DMS 273 treated with DMSO at 0.1 percent for 48 hours (cell line): ENCODE measurements at regions not wholly inside any gene's neighbourhood (a gene's known extent, or its start where the extent isn't known, plus 50 kb on each side); places are given as distances from the start of the nearest gene placed in this dataset.

Experiments used
- DNase-seq: peaks from one replicate; lab custom pipeline; 2025; lab: John Stamatoyannopoulos, UW

- DNase-seq = no peak
These were observed 781.4 kb downstream of the PCDH18 start for GRCh38 chr4:136750897-136751296.

- no peak for DNase-seq
These were observed 782.3 kb downstream of the PCDH18 start for GRCh38 chr4:136749989-136750388.

GRCh38 chr4:136748773-136749172, 783.5 kb downstream of the PCDH18 start:
- DNase-seq = no peak

GRCh38 chr4:136748165-136748564, 784.1 kb downstream of the PCDH18 start:
- no peak for DNase-seq

GRCh38 chr4:136743238-136743637, 789.1 kb downstream of the PCDH18 start:
- no peak for DNase-seq

GRCh38 chr4:136742333-136742732, 790.0 kb downstream of the PCDH18 start:
- DNase-seq = no peak

GRCh38 chr4:136741468-136741867, 790.8 kb downstream of the PCDH18 start:
- no peak for DNase-seq

GRCh38 chr4:136740326-136740725, 792.0 kb downstream of the PCDH18 start:
- DNase-seq = no peak

- no peak for DNase-seq
These were observed 795.2 kb downstream of the PCDH18 start for GRCh38 chr4:136737066-136737465.

GRCh38 chr4:136731025-136731424, 801.3 kb downstream of the PCDH18 start:
- no peak for DNase-seq

GRCh38 chr4:136725286-136726081, 806.8 kb downstream of the PCDH18 start:
- no peak for DNase-seq

GRCh38 chr4:136713140-136713539, 819.2 kb downstream of the PCDH18 start:
- no peak for DNase-seq

- no peak for DNase-seq
These were observed 822.4 kb downstream of the PCDH18 start for GRCh38 chr4:136709897-136710296.

GRCh38 chr4:136706942-136707341, 825.4 kb downstream of the PCDH18 start:
- no peak for DNase-seq

GRCh38 chr4:136699905-136700304, 832.4 kb downstream of the PCDH18 start:
- no peak for DNase-seq

- DNase-seq = no peak
These were observed 840.7 kb downstream of the PCDH18 start for GRCh38 chr4:136691607-136692006.

- DNase-seq = no peak
These were observed 841.9 kb downstream of the PCDH18 start for GRCh38 chr4:136690360-136690759.

- DNase-seq = no peak
These were observed 844.7 kb downstream of the PCDH18 start for GRCh38 chr4:136687596-136687995.

GRCh38 chr4:136687118-136687517, 845.2 kb downstream of the PCDH18 start:
- no peak for DNase-seq

GRCh38 chr4:136680761-136681160, 851.5 kb downstream of the PCDH18 start:
- no peak for DNase-seq

- no peak for DNase-seq
These were observed 852.0 kb downstream of the PCDH18 start for GRCh38 chr4:136680271-136680670.

- no peak for DNase-seq
These were observed 862.0 kb downstream of the PCDH18 start for GRCh38 chr4:136670265-136670664.

- DNase-seq = no peak
These were observed 867.3 kb downstream of the PCDH18 start for GRCh38 chr4:136664988-136665387.

GRCh38 chr4:136662539-136662938, 869.8 kb downstream of the PCDH18 start:
- DNase-seq = no peak
